NB4 (cell line): ENCODE measurements at regions not wholly inside any gene's neighbourhood (a gene's known extent, or its start where the extent isn't known, plus 50 kb on each side); places are given as distances from the start of the nearest gene placed in this dataset.
A peak's percentile ranks its signal among the peaks of the same experiment; 100 is the strongest.

Source experiments
- DNase-seq: peaks from one replicate; pipeline ENCODE4 v3.0.0; 2010; ENCODE audit warnings: low read depth
- H3K4me3 ChIP-seq: one replicate; pipeline ENCODE4 v1.5.1; 2011; ENCODE audit warnings: mild to moderate bottlenecking, low read depth, low read length, moderate library complexity
- MYC ChIP-seq: IDR thresholded peaks from 2 replicates; pipeline ENCODE4 v1.6.1; 2011; ENCODE audit warnings: low read depth, low read length
- POLR2A ChIP-seq: IDR thresholded peaks from 2 replicates; pipeline ENCODE4 v1.6.1; 2011; ENCODE audit warnings: mild to moderate bottlenecking; ENCODE audit not compliant: insufficient read length; ENCODE audit errors: extremely low read depth
- TF ChIP-seq, protein P1 (sequence below): IDR thresholded peaks from one replicate; pipeline ENCODE4 v1.5.1; 2012; ENCODE audit warnings: low read depth, low read length
- TF ChIP-seq, protein P2 (sequence below): IDR thresholded peaks from 2 replicates; pipeline ENCODE4 v1.6.1; 2011; ENCODE audit warnings: low read depth, low read length

DNA sequence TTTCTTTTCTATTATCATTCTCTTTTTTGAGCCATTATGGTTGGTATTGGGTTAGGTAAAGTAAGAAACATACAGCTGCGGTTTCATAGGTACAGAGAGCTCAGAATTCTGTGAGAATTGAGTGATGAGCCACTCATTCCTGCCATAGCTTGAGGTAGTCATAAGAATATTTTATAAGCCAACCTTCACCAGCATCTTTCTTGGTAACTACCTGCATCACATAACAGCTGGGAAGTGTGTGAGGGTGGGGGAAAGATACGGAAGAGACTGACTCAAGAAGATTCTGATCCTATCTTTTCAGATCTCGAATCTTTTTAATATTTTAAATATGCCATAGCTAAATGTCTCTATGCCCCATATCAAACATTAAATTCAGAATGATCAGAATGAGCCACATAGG is 313.8 kb upstream of the DDX18 start:
- no peak overlapping the region for H3K4me3 ChIP-seq
- DNase-seq: no peak
- TF ChIP-seq POLR2A: no peak
- TF ChIP-seq, protein P1, sequence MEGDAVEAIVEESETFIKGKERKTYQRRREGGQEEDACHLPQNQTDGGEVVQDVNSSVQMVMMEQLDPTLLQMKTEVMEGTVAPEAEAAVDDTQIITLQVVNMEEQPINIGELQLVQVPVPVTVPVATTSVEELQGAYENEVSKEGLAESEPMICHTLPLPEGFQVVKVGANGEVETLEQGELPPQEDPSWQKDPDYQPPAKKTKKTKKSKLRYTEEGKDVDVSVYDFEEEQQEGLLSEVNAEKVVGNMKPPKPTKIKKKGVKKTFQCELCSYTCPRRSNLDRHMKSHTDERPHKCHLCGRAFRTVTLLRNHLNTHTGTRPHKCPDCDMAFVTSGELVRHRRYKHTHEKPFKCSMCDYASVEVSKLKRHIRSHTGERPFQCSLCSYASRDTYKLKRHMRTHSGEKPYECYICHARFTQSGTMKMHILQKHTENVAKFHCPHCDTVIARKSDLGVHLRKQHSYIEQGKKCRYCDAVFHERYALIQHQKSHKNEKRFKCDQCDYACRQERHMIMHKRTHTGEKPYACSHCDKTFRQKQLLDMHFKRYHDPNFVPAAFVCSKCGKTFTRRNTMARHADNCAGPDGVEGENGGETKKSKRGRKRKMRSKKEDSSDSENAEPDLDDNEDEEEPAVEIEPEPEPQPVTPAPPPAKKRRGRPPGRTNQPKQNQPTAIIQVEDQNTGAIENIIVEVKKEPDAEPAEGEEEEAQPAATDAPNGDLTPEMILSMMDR: no peak
- TF ChIP-seq, protein P2, sequence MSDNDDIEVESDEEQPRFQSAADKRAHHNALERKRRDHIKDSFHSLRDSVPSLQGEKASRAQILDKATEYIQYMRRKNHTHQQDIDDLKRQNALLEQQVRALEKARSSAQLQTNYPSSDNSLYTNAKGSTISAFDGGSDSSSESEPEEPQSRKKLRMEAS: no peak
- no peak for TF ChIP-seq MYC

DNA sequence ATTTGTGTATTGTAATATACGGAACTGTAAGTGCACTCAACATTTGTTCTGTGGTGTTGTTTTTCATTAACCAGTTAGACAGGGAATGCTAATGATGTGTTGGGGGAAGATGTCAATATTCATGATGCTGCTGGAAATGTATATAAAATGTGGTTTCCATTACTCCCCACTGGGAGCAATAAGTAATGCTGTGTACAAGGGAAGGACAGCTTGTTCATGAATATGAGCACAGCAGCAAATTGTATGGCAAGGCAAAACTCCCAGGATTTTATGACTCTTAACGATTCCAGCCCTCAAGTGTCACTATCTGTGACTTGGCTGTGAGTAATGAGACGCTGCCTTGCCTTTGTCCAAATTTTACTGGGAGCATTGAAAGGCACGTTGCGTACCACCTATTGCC is 312.4 kb upstream of the DDX18 start:
- no peak overlapping the region for H3K4me3 ChIP-seq
- TF ChIP-seq, protein P2: no peak
- TF ChIP-seq POLR2A (no peak), MYC (no peak)
- TF ChIP-seq, protein P1: no peak
- no peak for DNase-seq

DNA sequence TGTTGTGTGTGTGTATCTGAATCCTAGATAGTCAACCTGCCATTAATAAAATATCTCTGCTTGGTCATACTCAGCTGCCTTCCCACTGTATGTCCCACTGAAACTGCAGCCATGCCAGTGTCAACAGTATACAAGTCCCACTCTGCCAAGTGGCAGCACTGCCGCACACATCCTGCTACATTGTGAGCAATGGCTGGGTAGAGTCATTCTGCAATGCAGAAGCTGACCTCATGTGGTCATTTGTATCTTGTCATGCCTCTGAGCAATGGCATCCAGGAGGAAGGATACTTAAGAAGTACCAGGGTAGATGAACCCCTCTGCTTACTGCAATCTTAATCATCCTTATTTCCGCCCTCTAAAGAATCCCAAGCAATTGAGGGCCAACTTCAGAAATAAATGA is 302.2 kb upstream of the DDX18 start:
- TF ChIP-seq MYC: no peak
- TF ChIP-seq, protein P1: no peak
- no peak for TF ChIP-seq POLR2A
- TF ChIP-seq, protein P2: no peak
- DNase-seq: no peak
- no peak overlapping the region for H3K4me3 ChIP-seq

DNA sequence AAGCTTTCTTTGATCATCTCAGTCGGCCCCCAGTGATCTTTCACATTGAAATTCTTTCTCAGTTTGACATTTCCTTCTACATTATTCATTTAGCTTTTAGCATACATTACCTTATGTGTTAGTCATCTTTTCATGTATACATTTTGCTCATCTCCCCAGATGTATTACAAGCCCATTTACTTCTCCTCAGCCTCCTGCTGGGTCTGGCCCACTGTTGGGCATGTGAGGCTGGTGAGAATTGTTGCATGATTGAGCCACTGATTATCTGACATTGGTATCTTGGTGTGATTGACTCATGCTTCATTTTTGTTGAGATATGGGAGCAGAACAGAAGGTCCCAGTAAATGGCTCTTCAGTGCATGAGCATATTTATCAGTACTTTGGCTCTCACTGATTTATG is 300.1 kb upstream of the DDX18 start:
- no peak for DNase-seq
- no peak overlapping the region for H3K4me3 ChIP-seq
- TF ChIP-seq POLR2A (no peak), MYC (no peak)
- TF ChIP-seq, protein P2: no peak
- TF ChIP-seq, protein P1: no peak

DNA sequence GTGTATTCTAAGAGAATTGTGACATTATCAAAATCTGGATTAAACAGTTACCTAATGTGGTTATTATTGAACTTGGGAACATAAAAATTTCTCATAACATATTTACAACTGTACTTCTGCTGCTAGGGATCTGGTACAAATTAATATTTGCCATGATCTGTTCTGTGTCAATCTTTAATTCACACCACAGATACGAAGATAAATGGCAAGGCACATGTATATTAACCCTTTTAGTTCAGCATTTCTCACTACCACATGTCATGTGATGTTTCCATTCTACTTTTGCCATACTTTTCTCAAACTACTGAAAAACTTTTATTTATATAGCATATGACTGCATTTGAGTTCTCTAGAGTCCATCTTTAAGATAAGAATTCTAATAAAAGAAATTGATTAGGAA is 295.3 kb upstream of the DDX18 start:
- H3K4me3 ChIP-seq: no peak overlapping the region
- TF ChIP-seq, protein P1: no peak
- TF ChIP-seq POLR2A: no peak
- TF ChIP-seq, protein P2: no peak
- TF ChIP-seq MYC: no peak
- no peak for DNase-seq

DNA sequence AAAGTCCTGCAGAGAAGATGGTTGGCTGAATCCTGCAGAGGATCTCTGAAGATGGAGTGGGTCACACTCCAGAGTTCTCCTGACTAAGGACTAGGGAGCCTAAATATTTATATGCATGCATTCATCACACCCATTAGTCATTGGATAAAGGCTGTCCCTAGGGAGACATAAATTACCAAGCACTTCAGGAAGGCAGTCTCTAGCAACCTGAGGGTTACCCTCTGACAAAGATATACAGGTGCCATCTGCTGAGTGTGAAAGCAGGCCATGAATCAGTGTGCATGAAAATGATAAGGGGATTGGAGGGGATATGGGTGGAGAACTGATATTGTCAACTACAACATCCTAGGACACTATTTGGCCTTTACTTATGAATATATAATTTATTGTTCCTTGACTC is 294.8 kb upstream of the DDX18 start:
- no peak overlapping the region for H3K4me3 ChIP-seq
- DNase-seq: peak; percentile 4
- TF ChIP-seq, protein P2: no peak
- TF ChIP-seq POLR2A (no peak), MYC (no peak)
- TF ChIP-seq, protein P1: no peak
